CD4-positive, alpha-beta T cell treated with Interleukin-10 for 1 hour (primary cell): ENCODE measurements at regions not wholly inside any gene's neighbourhood (a gene's known extent, or its start where the extent isn't known, plus 50 kb on each side); places are given as distances from the start of the nearest gene placed in this dataset.

Experiments
- DNase-seq: peaks from one replicate; pipeline ENCODE4 v3.0.0-alpha.2; 2020

DNA sequence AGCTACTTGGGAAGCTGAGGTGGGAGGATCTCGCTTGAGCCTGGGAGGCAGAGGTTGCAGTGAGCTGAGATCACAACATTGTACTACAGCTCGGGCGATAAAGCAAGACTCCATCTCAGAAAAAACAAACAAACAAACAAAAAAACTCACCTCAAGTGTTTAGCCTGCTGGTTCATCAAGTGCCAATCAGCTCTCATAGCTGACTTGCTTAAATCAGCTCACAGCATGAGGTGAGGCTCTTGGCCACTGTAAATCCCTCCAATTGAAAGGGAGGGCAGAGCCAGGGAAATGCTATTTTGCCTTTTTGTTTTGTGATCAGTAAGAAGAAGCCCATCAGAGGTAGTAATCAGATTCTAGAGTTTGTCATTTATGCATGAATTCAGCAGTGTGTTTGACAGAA lies 112.3 kb downstream of the RAB11FIP2 start:
- DNase-seq: no peak

DNA sequence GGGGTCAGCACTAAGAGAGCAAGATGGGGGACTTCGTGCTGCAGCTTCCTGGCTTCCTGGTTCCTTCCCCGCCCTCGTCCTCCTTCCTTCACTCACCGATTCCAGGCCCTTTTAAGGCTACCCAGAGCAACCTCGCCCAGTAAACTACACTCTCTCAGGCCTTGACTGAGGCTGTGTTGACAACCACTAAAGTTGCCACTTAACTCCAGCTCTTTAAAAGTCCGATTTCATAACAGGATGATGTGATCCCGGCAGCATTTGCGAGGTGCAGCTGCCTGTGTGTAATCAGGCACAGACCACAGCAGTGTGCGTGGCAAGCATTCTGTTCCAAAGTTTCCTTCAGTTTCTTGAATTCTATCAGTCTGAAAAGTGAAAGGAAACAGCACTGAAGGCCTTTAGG lies 110.6 kb downstream of the RAB11FIP2 start:
- no peak for DNase-seq

DNA sequence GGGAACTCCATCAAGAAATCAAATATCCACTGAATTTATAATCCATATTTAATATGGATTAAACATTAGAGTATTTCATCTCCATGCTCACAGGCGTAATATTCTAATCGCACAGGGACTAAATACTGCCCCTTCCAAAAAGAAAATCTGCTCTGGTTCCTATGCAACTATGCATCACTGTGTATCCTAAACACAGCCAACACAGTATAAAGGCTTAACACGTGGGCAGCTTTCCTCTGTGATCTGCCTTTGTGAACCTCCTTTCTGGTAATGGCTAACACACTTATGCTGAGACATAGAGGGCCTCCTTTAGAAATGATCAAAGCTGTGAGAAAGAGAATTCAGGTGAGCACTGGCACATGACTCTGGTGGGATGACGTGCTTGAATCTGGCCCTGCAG lies 110.2 kb downstream of the RAB11FIP2 start:
- no peak for DNase-seq

DNA sequence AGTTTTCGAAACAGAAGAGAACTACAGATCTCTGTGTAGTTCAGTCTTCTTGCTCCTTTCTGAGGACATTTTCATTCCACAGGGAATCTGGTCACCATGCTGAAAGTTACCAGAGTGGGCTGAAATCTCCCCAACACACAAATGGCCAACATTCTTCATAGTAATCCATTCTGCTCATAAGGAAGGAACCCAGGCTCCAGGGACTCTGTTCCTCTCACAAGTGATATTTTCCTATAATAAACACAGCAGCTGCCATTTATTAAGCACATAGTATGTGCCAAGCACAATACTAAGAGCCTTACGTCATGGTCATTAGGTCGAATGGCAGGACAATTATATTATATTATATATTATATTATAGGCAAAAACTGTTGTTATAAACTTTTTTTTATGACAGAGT lies 109.8 kb downstream of the RAB11FIP2 start:
- no peak for DNase-seq

DNA sequence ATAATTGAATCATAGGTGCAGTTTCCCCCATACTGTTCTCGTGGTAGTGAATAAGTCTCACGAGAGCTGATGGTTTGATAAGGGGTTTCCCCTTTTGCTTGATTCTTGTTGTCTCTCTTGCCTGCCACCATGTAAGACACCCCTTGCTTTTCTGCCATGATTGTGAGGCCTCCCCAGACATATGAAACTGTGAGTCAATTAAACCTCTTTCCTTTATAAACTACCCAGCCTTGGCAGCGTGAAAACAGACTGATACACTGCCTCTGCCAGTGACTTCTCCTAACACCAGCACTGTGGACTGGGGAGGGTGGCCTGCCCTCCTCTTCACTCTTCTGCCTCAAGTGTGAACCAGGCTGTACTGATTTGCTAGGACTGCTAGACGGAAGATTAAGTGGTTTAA lies 108.6 kb downstream of the RAB11FIP2 start:
- DNase-seq: no peak

DNA sequence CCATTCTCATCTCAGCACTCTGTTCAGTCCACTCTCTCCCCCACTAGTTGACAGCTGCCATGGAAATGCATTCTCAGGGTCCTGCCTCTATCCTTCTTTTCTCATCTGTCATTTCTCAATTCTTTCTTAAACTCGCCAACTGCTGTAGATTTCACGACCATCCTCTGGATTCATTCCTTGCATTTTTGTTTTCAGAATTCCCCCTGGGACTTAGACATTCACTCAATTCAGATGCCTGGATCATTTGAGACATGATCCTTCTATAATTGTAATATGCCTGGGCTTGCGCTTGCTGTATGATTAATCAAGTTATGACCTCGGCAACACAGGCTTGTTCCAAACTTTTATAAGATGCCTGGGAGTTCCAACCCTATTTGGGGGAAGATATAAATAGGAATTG lies 104.5 kb downstream of the RAB11FIP2 start:
- DNase-seq: no peak

DNA sequence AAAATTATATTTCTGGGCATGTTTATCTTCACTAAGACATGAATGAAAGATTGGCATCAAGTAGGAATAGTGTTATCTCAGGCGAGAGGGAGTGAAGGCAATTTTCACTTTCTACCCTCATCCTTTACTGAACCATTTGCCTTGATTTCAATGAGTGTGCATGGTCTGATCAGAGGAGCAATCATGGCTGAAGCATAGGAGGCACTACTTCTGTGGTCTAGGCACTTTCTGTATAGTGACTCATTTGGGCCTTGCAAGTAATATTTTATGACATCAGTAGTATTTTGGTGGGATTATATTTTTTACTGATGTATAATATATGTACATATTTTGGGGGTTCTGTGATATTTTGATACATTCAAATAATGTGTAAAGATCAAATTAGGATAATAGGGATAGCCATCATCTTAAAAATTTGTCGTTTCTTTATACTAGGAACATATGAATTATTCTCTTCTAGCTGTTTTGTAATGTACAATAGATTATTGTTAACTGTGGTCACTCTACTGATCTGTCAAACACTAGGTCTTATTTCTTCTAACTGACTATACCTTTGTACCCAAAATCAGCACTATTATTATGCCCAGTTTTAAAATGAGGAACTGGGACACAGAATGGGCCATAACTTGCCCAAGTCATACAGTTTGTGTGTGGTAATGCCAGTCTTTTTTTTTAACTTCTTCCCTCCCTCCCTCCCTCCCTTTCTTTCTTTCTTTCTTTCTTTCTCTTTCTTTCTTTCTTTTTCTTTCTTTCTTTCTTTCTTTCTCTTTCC lies 101.9 kb downstream of the RAB11FIP2 start:
- no peak for DNase-seq

DNA sequence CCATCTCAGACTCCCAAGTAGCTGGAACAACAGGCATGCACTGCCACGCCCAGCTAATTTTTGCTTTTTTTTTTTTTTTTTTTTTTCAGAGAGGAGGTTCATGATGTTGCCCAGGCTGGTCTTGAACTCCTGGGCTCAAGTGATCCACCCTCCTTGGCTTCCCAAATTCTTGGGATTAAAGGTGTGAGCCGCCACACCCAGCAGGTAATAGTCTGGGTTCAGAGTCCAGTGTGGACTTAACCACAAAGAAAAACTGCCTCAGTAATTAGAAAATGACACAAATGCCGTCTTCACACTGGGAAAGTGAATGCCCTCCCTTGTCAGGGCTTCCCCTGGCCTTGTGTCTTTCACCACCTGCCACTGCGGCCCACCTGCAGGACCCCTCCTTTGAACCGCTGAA lies 101.1 kb downstream of the RAB11FIP2 start:
- DNase-seq: no peak

DNA sequence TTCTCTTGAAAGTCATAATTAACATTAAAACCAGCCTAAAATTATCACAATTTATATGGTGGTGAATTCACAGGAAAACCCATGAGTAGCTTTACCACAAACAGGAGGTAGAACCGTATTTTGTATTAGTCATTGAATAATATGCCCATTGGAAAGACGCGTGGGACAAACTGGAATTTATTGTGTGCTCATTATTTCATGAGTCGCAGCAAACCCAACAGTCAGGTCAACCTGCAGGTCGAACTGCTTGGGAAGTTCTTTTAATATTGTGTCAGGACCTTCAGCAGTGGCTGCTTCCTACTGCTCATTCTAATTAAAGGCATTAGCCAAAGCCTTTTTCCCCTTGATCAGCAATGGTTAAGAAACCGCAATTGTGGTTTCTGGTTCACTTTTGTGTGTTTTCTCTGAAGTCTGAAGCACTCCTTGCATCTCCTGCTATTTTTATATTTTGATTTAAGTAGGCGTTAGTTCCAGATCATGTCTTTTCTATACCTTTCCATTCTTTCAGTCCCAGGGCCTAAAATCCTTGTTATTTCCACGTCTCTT lies 100.1 kb downstream of the RAB11FIP2 start:
- DNase-seq: no peak

DNA sequence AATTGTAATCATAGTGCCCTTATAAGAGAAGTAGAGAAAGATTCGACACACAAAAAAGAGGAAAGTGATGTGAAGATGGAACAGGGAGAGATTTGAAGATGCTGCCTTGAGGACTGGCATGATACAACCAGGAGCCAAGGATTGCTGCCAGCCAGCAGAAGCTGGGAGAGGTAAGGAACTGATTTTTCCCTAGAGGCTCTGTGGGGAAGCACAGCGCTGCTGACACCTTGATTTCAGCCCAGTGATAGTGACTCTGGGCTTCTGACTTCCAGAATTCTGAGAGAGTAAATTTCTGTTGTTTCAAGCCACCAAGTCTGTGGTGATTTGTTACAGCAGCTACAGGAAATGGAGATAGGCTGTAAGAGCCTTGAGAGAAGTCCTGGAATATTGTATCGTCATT lies 98.2 kb downstream of the RAB11FIP2 start:
- no peak for DNase-seq

DNA sequence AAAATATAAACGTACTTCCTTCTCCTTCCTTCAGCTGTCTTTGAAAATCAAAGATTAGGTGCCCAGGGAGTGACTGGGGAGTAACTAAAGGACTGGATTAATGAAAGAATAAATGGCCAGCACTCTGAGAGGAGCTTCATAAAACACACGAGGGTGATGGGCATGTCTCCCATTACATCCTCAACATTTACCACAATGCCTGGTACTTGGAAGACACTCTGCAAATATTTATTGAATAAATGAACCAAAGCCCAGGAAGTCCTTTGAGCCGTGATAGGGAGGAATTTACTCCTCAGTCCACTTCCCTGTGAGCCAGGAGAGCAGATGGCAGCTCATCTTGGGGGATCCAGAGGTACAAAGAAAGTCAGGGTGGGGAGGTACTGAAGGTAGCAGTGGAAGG lies 96.3 kb downstream of the RAB11FIP2 start:
- no peak for DNase-seq
